GM19035 (cell line): ENCODE measurements at regions not wholly inside any gene's neighbourhood (a gene's known extent, or its start where the extent isn't known, plus 50 kb on each side); places are given as distances from the start of the nearest gene placed in this dataset.

Experiments
- ATAC-seq: cut with Tn5 transposase; IDR thresholded peaks from one replicate; pipeline ENCODE4 v1.9.1; 2021; ENCODE audit not compliant: unreplicated experiment

- ATAC-seq = no peak
Measured at GRCh38 chr4:134027931-134028330, 173.7 kb downstream of the PABPC4L start.

GRCh38 chr4:134024251-134024650 lies 177.3 kb downstream of the PABPC4L start:
- no peak for ATAC-seq

DNA sequence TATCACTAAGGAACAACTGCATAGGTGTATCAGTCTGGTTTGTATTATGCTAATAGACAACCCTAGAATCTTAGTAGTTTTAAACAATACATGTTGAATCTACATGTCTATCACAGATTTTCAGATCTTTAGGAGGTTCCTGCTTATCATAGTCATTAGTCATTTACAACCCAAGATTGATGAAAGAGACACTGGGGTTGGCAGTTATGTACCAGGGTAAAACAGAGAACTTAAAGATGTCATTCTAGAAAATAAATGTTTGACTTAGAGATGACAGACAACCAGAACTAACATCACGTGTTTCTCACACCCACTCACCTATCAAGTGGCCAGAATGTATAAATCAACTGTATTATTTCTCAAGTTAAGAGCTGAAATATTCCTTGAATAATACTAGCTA lies 181.9 kb downstream of the PABPC4L start:
- ATAC-seq = no peak

- ATAC-seq = no peak
Measured at GRCh38 chr4:134018846-134019245, 182.7 kb downstream of the PABPC4L start.

- ATAC-seq = no peak
Measured at GRCh38 chr4:134001057-134001456, 200.5 kb downstream of the PABPC4L start.

DNA sequence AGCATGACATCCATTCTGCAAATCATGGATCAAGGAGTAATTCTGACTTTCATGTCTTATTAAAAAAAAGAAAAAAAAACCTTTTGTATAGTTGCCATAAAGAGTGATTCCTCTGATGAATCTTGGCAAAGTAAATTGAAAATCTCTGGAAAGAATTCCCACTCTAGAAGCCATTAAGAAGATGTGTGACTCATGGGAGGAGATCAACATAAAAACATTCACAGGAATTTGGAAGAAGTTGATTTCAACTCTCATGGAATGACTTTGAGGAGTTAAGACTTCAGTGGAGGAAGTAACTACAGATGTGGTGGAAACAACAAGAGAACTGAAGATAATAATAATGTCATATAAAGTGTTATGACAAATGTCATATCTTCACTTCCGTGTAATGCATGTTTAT lies 204.2 kb downstream of the PABPC4L start:
- ATAC-seq = no peak

- no peak for ATAC-seq
Measured at GRCh38 chr4:133996431-133997121, 205.0 kb downstream of the PABPC4L start.

DNA sequence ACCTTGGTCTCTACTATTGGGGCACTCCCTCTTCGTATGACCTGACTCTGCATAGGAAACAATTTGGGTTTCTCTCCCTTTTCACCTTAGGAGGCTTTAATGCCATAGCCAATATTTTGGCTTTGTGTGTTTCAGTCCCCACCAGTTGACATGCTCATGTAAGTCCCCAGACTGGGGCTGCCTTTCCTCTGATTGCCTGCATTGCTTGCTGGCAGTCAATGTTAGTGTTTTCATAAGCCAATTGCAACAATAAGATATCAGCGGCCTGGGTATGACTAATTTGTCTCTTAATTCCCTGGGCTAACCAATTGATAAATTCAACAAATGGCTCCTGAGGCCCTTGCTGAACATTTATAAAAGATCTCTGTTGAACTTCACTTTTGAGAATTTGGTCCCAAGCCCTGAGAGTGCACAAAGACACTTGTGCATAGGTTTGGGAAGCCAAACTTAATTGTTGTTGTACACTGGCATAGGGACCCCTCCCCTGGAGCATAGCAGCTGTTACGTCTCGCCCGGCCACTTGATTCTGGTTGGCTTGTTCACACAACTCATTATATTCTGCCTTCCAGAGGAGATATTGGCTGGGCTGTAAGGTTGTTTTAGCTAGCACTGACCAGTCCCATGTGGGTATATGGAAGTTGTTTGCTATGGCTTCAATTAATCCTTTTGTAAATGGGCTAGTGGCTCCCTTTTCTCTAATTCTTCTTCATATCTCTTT lies 206.2 kb downstream of the PABPC4L start:
- ATAC-seq = no peak

- no peak for ATAC-seq
Measured at GRCh38 chr4:133982533-133983224, 218.9 kb downstream of the PABPC4L start.

DNA sequence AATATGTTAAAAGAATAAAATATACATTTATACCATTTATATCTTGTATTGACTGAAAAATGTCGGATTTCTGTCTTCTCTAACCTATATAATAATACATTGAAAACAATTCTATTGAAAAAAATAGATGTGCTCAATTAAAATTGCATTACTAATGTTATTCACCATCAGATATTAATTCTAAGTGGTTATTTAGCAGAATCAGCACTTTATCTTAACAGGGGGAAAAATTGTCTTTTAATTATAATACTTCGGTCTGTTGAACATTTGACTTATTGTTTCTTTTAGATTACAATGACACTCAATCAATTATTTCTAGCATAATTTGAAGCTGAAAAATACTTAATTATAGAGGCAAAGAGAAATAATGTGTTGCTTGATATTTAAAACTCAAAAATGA lies 220.3 kb downstream of the PABPC4L start:
- ATAC-seq = no peak

GRCh38 chr4:133972586-133972985 lies 229.0 kb downstream of the PABPC4L start:
- no peak for ATAC-seq

GRCh38 chr4:133969202-133969848 lies 232.3 kb downstream of the PABPC4L start:
- no peak for ATAC-seq

DNA sequence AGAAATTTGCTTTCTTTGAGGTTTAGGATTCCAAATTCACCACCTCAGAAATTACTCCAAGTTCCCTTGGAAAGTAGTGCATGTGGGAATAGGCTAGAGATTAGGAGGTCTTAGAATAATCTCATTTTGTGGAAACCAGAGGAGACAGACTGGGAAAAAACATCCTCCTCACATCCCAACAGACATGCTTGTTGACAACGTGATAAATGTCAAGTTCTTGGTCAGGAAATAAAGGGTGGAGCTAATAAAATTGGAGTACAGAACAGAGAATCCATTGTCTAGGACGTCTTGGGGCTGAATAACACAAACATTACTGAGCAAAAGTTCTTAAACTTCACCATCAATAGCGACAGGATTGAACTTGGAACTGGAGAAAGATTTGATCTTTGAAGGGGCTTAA lies 233.4 kb downstream of the PABPC4L start:
- ATAC-seq = no peak

- no peak for ATAC-seq
Measured at GRCh38 chr4:133960975-133961374, 240.6 kb downstream of the PABPC4L start.

GRCh38 chr4:133943081-133943480 lies 258.5 kb downstream of the PABPC4L start:
- no peak for ATAC-seq

GRCh38 chr4:133938061-133938460 lies 263.5 kb downstream of the PABPC4L start:
- no peak for ATAC-seq

GRCh38 chr4:133929531-133930239 lies 271.9 kb downstream of the PABPC4L start:
- ATAC-seq = no peak

GRCh38 chr4:133921280-133922195 lies 280.1 kb downstream of the PABPC4L start:
- no peak for ATAC-seq

- no peak for ATAC-seq
Measured at GRCh38 chr4:133920236-133920635, 281.4 kb downstream of the PABPC4L start.

DNA sequence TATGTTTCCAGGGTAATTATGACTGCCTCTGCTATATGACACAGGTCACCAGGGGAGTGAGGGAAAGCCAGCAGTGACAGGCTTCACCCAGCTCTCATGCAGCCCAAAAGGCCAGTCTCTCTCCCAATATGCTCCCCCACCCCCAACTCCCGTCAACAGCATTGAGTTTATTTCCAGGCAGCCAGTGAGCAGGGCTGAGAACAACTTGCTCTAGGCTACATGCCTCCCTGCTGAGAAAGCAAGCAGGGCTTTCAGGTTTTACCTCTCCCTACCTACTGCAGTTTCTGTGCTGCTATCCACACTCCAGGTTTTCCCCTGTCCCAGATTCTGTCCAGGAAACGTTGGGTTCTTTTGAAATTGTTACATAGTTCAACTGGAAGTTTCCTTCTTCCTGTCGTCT lies 291.4 kb downstream of the PABPC4L start:
- no peak for ATAC-seq
